HCT116 (cell line): ENCODE measurements at regions not wholly inside any gene's neighbourhood (a gene's known extent, or its start where the extent isn't known, plus 50 kb on each side); places are given as distances from the start of the nearest gene placed in this dataset.

Experiments used
- ATF3 ChIP-seq: IDR thresholded peaks from 2 replicates; pipeline ENCODE4 v1.6.1; 2012
- CTCF ChIP-seq, 3 experiments: fragments of 200-600 bp in 1 of 3; sonication (generic) in 1 of 3; IDR thresholded peaks in 2 of 3; conservative IDR thresholded peaks in 1 of 3; 2 replicates each; pipeline ENCODE4 v1.5.1; 2012 to 2017; ENCODE audit warnings: low read depth in 2 of 3, low read length in 2 of 3, antibody characterized with exemption in 1 of 3, borderline replicate concordance in 1 of 3, control low read depth in 1 of 3, mild to moderate bottlenecking in 1 of 3, mixed read lengths in 1 of 3, mixed run types in 1 of 3, moderate library complexity in 1 of 3; ENCODE audit not compliant: insufficient read depth in 1 of 3
- EGR1 ChIP-seq: IDR thresholded peaks from 2 replicates; pipeline ENCODE4 v1.6.1; 2012; ENCODE audit warnings: low read depth
- ELF1 ChIP-seq: IDR thresholded peaks from 2 replicates; pipeline ENCODE4 v1.6.1; 2012; ENCODE audit warnings: low read depth, borderline replicate concordance
- EZH2 ChIP-seq: fragments of 200-600 bp; sonication (generic); IDR thresholded peaks from 2 replicates; pipeline ENCODE4 v1.6.1; 2017; ENCODE audit warnings: antibody characterized with exemption, mixed run types
- FOSL1 ChIP-seq: IDR thresholded peaks from 2 replicates; pipeline ENCODE4 v1.6.1; 2012; ENCODE audit warnings: low read depth
- MAX ChIP-seq: IDR thresholded peaks from 2 replicates; pipeline ENCODE4 v1.6.1; 2012
- POLR2A ChIP-seq: IDR thresholded peaks from 2 replicates; pipeline ENCODE4 v1.7.0; 2011; ENCODE audit warnings: borderline replicate concordance; ENCODE audit not compliant: insufficient read depth, insufficient read length; ENCODE audit errors: extremely low read depth
- POLR2AphosphoS5 ChIP-seq: IDR thresholded peaks from 2 replicates; pipeline ENCODE4 v1.6.1; 2011; ENCODE audit warnings: mild to moderate bottlenecking, low read depth, low read length, moderate library complexity
- RAD21 ChIP-seq: IDR thresholded peaks from 2 replicates; pipeline ENCODE4 v1.6.1; 2012; ENCODE audit warnings: low read depth, mild to moderate bottlenecking
- REST ChIP-seq: IDR thresholded peaks from 2 replicates; pipeline ENCODE4 v1.6.1; 2012; ENCODE audit warnings: low read depth
- SRF ChIP-seq: IDR thresholded peaks from 2 replicates; pipeline ENCODE4 v1.6.1; 2012; ENCODE audit warnings: low read depth
- TCF7L2 ChIP-seq: IDR thresholded peaks from 2 replicates; pipeline ENCODE4 v1.7.0; 2011; ENCODE audit warnings: borderline replicate concordance, inconsistent platforms; ENCODE audit not compliant: insufficient read depth, insufficient read length; ENCODE audit errors: extremely low read depth
- ZBTB33 ChIP-seq: IDR thresholded peaks from 2 replicates; pipeline ENCODE4 v1.6.1; 2011; ENCODE audit warnings: mild to moderate bottlenecking, low read length, moderate library complexity; ENCODE audit not compliant: insufficient replicate concordance; ENCODE audit errors: extremely low read depth

GRCh38 chrX:10855845-10856244 is 235.5 kb upstream of the MID1 start:
- TF ChIP-seq CTCF (IDR thresholded peaks at IDR 0.05 in 2 of 3, conservative IDR thresholded peaks at IDR 0.05 in 1 of 3; ENCODE audit: borderline replicate concordance in 1 of 3, insufficient read depth in 1 of 3, low read depth in 2 of 3, low read length in 2 of 3): no peak
- no peak for TF ChIP-seq SRF
- no peak for TF ChIP-seq RAD21
- no peak for TF ChIP-seq ZBTB33
- no peak for TF ChIP-seq TCF7L2
- TF ChIP-seq POLR2A: no peak
- no peak for TF ChIP-seq EGR1
- no peak for TF ChIP-seq POLR2AphosphoS5
- TF ChIP-seq FOSL1: no peak
- no peak for TF ChIP-seq MAX
- TF ChIP-seq REST: no peak
- TF ChIP-seq ATF3: no peak
- no peak for TF ChIP-seq ELF1
- TF ChIP-seq EZH2: no peak
